KMS-11 (cell line): ENCODE measurements at regions not wholly inside any gene's neighbourhood (a gene's known extent, or its start where the extent isn't known, plus 50 kb on each side); places are given as distances from the start of the nearest gene placed in this dataset.

Experiments
- H2AFZ ChIP-seq: fragments of 200-600 bp; sonication (generic); 2 replicates; pipeline ENCODE4 v1.6.1; 2016; ENCODE audit warnings: antibody characterized with exemption, mixed run types, low read depth
- H3K27ac ChIP-seq: fragments of 200-600 bp; sonication (generic); 2 replicates; pipeline ENCODE4 v1.6.1; 2016; ENCODE audit warnings: mild to moderate bottlenecking, mixed run types
- H3K27me3 ChIP-seq: fragments of 200-600 bp; sonication (generic); 2 replicates; pipeline ENCODE4 v1.6.1; 2017; ENCODE audit warnings: mild to moderate bottlenecking, low read depth, mixed run types, moderate library complexity; ENCODE audit not compliant: insufficient read depth
- H3K36me3 ChIP-seq: fragments of 200-600 bp; sonication (generic); 2 replicates; pipeline ENCODE4 v1.6.1; 2017; ENCODE audit warnings: mild to moderate bottlenecking, mixed run types; ENCODE audit not compliant: insufficient read depth
- H3K4me1 ChIP-seq: fragments of 200-600 bp; sonication (generic); 2 replicates; pipeline ENCODE4 v1.6.1; 2016; ENCODE audit warnings: mild to moderate bottlenecking, low read depth, mixed run types; ENCODE audit not compliant: poor library complexity, severe bottlenecking
- H3K4me2 ChIP-seq: fragments of 200-600 bp; sonication (generic); 2 replicates; pipeline ENCODE4 v1.7.0; 2016; ENCODE audit warnings: mild to moderate bottlenecking, mixed run types
- H3K4me3 ChIP-seq: fragments of 200-600 bp; sonication (generic); IDR thresholded peaks from 2 replicates; pipeline ENCODE4 v1.6.1; 2017; ENCODE audit warnings: low read depth, low read length, mixed read lengths; ENCODE audit not compliant: insufficient read depth
- H3K79me2 ChIP-seq: fragments of 200-600 bp; sonication (generic); 2 replicates; pipeline ENCODE4 v1.6.1; 2016; ENCODE audit warnings: low read depth, mixed run types; ENCODE audit not compliant: insufficient read depth
- H3K9ac ChIP-seq: fragments of 200-600 bp; sonication (generic); 2 replicates; pipeline ENCODE4 v1.6.1; 2016; ENCODE audit warnings: mild to moderate bottlenecking, mixed run types
- H4K20me1 ChIP-seq: fragments of 200-600 bp; sonication (generic); 2 replicates; pipeline ENCODE4 v1.6.1; 2016; ENCODE audit warnings: mild to moderate bottlenecking, mixed run types; ENCODE audit not compliant: insufficient read depth
- TF ChIP-seq, protein P1 (sequence below): fragments of 200-600 bp; sonication (generic); conservative IDR thresholded peaks from 2 replicates; pipeline ENCODE4 v1.6.1; 2017; ENCODE audit warnings: low read depth, mild to moderate bottlenecking, antibody characterized with exemption, low read length, moderate library complexity, mixed read lengths

DNA sequence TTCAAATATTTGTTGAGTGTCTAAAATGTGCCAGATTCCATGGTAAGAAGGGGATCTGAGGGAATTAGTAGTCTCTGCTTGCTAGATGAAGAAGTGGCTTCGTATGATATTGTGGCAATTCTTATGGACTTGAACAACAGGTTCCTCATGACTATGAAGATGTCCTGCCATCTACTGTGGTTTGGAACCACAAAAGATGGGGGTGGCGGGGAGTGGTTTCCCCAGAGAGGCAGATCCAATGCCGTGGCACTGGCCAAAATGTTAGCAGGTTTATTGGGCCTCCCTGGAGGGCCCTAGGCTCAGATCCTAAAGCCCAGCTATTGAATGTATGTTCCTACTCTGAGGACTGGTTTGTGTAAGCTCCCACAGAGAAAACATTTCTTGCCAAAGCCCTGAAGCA lies 120.8 kb downstream of the RGS2 start:
- Histone ChIP-seq H3K9ac (no peak overlapping the region), H3K79me2 (no peaks in the 10 kb centered on the region), H3K27ac (no peak overlapping the region), H4K20me1 (no peaks in the 10 kb centered on the region), H3K36me3 (no peaks in the 10 kb centered on the region), H2AFZ (no peak overlapping the region), H3K4me1 (no peaks in the 10 kb centered on the region), H3K27me3 (no peaks in the 10 kb centered on the region), H3K4me2 (no peak overlapping the region), H3K4me3 (no peak overlapping the region)
- TF ChIP-seq, protein P1, sequence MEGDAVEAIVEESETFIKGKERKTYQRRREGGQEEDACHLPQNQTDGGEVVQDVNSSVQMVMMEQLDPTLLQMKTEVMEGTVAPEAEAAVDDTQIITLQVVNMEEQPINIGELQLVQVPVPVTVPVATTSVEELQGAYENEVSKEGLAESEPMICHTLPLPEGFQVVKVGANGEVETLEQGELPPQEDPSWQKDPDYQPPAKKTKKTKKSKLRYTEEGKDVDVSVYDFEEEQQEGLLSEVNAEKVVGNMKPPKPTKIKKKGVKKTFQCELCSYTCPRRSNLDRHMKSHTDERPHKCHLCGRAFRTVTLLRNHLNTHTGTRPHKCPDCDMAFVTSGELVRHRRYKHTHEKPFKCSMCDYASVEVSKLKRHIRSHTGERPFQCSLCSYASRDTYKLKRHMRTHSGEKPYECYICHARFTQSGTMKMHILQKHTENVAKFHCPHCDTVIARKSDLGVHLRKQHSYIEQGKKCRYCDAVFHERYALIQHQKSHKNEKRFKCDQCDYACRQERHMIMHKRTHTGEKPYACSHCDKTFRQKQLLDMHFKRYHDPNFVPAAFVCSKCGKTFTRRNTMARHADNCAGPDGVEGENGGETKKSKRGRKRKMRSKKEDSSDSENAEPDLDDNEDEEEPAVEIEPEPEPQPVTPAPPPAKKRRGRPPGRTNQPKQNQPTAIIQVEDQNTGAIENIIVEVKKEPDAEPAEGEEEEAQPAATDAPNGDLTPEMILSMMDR = no peak

DNA sequence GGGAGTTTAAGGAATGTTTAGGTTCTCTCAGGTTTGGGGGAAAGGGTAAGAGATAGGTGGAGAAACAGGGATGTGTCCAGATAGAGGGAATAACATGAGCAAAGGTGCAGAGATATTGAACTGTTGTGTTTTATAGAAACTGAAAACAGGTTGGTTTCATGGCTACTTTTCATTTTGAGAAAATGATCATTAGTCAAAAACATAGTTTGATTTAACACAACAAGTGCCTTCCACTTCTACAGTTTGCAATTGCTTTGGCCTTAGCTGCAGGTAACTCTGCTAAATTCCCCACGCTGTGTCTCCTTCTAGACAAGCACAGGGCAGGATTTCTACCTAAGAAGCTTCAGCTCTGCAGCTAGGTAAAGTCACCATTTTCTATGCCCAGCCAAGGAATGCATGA lies 124.9 kb downstream of the RGS2 start:
- TF ChIP-seq, protein P1 = no peak
- no peak overlapping the region for H3K27ac ChIP-seq
- H3K4me1 ChIP-seq = no peaks in the 10 kb centered on the region
- no peaks in the 10 kb centered on the region for H4K20me1 ChIP-seq
- H3K36me3 ChIP-seq = no peaks in the 10 kb centered on the region
- H3K27me3 ChIP-seq = no peaks in the 10 kb centered on the region
- no peaks in the 10 kb centered on the region for H3K79me2 ChIP-seq
- H2AFZ ChIP-seq = no peak overlapping the region
- no peak overlapping the region for H3K9ac ChIP-seq
- no peak overlapping the region for H3K4me3 ChIP-seq
- H3K4me2 ChIP-seq = no peak overlapping the region

DNA sequence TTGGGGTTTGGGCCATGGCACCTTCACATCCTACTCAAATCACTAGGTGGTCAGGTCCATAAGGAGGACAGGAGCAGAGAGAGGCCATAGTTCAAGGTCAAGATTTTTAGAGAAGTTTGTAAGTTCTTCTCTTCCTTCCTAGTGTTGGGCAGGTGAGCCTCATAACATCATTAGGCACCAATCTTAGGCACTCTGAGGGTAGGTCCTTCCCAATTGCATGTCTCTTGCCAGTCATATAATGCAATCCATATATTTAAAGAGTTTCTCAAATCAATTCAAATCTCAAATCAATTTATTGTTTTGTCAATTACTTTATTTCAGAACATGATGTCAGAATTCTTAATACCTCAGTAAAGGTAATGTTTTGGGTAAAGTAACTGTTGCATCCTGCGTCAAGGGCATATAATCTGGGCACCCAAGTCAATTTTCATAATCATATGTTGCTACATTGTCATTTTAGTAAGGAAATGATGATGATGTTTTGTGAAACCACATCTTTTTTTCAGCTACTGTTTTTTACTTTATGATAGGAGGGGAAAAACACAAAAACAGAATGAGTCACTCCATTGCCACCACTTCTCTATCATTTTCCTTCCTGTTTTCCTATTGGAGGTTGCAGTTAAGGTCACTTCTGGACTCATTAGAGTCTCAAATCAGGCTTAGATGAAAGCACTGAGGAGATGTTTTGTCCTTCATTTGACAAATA lies 122.7 kb downstream of the UCHL5 start:
- no peaks in the 10 kb centered on the region for H4K20me1 ChIP-seq
- H3K9ac ChIP-seq = no peak overlapping the region
- no peak overlapping the region for H2AFZ ChIP-seq
- H3K4me1 ChIP-seq = no peaks in the 10 kb centered on the region
- no peak overlapping the region for H3K4me3 ChIP-seq
- H3K4me2 ChIP-seq = no peak overlapping the region
- no peaks in the 10 kb centered on the region for H3K79me2 ChIP-seq
- H3K27ac ChIP-seq = no peak overlapping the region
- TF ChIP-seq, protein P1 = no peak
- H3K27me3 ChIP-seq = no peaks in the 10 kb centered on the region
- no peaks in the 10 kb centered on the region for H3K36me3 ChIP-seq

DNA sequence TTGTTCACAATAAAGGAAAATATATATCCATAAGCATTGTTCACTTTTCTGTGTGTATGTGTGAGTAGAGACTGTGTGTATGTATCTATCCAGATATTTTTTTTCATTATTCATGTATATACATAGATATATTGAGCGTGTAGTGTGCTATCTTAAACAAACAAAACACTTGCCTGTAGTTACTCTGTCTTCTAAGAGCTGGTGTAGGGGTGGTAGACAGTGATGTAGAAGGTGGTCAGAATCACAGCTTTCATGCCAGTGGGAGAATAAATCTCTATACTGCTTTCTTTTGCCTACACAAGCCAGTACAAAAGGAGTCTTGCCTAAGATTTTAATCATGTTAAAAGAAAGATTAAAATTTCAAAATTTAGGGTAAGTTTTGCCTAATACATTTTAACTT lies 122.0 kb downstream of the UCHL5 start:
- Histone ChIP-seq H4K20me1 (no peaks in the 10 kb centered on the region), H3K9ac (no peak overlapping the region), H3K27ac (no peak overlapping the region), H3K27me3 (no peaks in the 10 kb centered on the region), H3K36me3 (no peaks in the 10 kb centered on the region), H3K4me2 (no peak overlapping the region), H2AFZ (no peak overlapping the region), H3K79me2 (no peaks in the 10 kb centered on the region), H3K4me3 (no peak overlapping the region), H3K4me1 (no peaks in the 10 kb centered on the region)
- TF ChIP-seq, protein P1 = no peak
